ENCODE measurements at regions not wholly inside any gene's neighbourhood (a gene's known extent, or its start where the extent isn't known, plus 50 kb on each side); places are given as distances from the start of the nearest gene placed in this dataset.

DNA sequence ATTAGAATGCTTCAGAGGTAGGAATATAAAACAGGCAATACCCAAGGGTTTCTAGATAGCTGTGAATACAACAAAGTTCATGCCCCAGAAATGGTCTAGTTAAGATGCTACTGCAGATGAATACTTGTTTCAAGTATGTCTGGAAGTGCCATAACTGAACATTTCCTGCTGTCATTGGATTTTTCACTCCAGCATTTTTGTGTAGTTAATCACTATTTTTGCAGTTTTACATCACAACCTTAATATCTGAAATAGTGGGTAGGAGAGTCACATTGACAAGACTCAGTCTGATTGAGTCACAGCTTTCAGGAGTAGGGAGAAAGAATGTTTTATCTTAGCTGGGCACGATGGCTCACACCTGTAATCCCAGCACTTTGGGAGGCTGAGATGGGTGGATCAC is 126.4 kb upstream of the C1orf21 start (continued):
- TF ChIP-seq, protein P1, sequence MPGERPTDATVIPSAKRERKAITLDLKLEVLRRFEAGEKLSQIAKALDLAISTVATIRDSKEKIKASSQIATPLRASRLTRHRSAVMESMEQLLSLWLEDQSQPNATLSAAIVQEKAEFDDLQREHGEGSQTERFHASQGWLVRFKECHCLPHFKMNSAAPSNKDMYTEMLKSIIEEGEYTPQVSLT (CRISPR knock-in tag; IDR thresholded peaks at IDR 0.05; ENCODE audit: borderline replicate concordance, low read depth) = no peak
- no peak for TF ChIP-seq PCBP1 (IDR thresholded peaks at IDR 0.05; ENCODE audit: borderline replicate concordance, low read depth, low read length)
- no peak for TF ChIP-seq TSC22D2 (CRISPR knock-in tag; IDR thresholded peaks at IDR 0.05; ENCODE audit: borderline replicate concordance)
- TF ChIP-seq, protein P2, sequence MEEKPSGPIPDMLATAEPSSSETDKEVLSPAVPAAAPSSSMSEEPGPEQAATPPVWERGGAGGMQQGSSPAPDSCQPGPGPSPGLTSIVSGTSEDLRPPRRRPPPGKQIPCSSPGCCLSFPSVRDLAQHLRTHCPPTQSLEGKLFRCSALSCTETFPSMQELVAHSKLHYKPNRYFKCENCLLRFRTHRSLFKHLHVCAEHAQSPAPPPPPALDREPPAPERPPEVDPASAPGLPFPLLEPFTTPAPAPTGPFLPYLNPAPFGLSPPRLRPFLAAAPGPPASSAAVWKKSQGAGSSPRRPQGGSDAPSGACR (CRISPR knock-in tag; IDR thresholded peaks at IDR 0.05) = no peak
- TF ChIP-seq RARG (CRISPR knock-in tag; IDR thresholded peaks at IDR 0.05; ENCODE audit: low read depth) = no peak

DNA sequence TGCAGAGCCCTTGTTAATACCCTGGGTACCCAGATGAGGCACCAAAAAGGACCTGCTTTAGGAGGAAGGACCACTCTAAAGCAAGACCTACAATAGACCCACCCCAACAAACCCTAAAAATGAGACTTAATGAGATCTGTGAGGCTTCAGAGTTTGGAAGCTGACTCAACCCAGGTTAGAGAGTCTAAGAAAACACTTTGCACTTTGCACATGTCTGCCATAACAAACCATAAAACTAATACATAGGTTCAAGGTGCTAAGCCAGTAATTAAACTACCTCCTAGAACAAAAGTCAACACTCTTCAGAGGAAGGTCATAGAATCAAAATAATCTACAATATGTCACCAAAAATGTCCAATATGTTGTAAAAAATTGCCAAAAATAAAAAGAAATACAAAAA is 124.7 kb upstream of the C1orf21 start:
- no peaks in the 10 kb centered on the region for H3K4me1 ChIP-seq (ENCODE audit: insufficient read depth, low read length)
- CTCF ChIA-PET (ENCODE audit: low intra/inter-chr PET ratio, low total read pairs) = no interaction called here
- TF ChIP-seq ZNF124 (CRISPR knock-in tag; IDR thresholded peaks at IDR 0.05) (no peak), FOXK1 (CRISPR knock-in tag; IDR thresholded peaks at IDR 0.05; ENCODE audit: borderline replicate concordance, low read depth) (no peak), ZNF296 (CRISPR knock-in tag; conservative IDR thresholded peaks at IDR 0.05) (no peak), CCDC6 (CRISPR knock-in tag; IDR thresholded peaks at IDR 0.05) (no peak), TOE1 (CRISPR knock-in tag; IDR thresholded peaks at IDR 0.05) (no peak), HNF4G (IDR thresholded peaks at IDR 0.05; ENCODE audit: borderline replicate concordance, low read depth, low read length) (no peak), HNF4G (CRISPR knock-in tag; IDR thresholded peaks at IDR 0.05; ENCODE audit: borderline replicate concordance, low read depth) (no peak), ZNF180 (CRISPR knock-in tag; IDR thresholded peaks at IDR 0.05; ENCODE audit: borderline replicate concordance, low read depth) (no peak), SIX1 (CRISPR knock-in tag; IDR thresholded peaks at IDR 0.05; ENCODE audit: borderline replicate concordance) (no peak)
- TF ChIP-seq, protein P3, sequence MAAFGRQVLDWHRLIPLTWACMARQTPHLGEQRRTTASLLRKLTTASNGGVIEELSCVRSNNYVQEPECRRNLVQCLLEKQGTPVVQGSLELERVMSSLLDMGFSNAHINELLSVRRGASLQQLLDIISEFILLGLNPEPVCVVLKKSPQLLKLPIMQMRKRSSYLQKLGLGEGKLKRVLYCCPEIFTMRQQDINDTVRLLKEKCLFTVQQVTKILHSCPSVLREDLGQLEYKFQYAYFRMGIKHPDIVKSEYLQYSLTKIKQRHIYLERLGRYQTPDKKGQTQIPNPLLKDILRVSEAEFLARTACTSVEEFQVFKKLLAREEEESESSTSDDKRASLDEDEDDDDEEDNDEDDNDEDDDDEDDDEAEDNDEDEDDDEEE (CRISPR knock-in tag; IDR thresholded peaks at IDR 0.05) = no peak
- TF ChIP-seq, protein P4, sequence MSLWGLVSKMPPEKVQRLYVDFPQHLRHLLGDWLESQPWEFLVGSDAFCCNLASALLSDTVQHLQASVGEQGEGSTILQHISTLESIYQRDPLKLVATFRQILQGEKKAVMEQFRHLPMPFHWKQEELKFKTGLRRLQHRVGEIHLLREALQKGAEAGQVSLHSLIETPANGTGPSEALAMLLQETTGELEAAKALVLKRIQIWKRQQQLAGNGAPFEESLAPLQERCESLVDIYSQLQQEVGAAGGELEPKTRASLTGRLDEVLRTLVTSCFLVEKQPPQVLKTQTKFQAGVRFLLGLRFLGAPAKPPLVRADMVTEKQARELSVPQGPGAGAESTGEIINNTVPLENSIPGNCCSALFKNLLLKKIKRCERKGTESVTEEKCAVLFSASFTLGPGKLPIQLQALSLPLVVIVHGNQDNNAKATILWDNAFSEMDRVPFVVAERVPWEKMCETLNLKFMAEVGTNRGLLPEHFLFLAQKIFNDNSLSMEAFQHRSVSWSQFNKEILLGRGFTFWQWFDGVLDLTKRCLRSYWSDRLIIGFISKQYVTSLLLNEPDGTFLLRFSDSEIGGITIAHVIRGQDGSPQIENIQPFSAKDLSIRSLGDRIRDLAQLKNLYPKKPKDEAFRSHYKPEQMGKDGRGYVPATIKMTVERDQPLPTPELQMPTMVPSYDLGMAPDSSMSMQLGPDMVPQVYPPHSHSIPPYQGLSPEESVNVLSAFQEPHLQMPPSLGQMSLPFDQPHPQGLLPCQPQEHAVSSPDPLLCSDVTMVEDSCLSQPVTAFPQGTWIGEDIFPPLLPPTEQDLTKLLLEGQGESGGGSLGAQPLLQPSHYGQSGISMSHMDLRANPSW (CRISPR knock-in tag; IDR thresholded peaks at IDR 0.05; ENCODE audit: borderline replicate concordance) = no peak
- TF ChIP-seq, protein P5, sequence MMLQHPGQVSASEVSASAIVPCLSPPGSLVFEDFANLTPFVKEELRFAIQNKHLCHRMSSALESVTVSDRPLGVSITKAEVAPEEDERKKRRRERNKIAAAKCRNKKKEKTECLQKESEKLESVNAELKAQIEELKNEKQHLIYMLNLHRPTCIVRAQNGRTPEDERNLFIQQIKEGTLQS (CRISPR knock-in tag; IDR thresholded peaks at IDR 0.05) = no peak

More for the DNA sequence above, 124.7 kb upstream of the C1orf21 start:
- H3K27me3 ChIP-seq (ENCODE audit: control insufficient read depth in 1 of 2, insufficient read depth in 2 of 2, low read length in 2 of 2) = no peaks in the 10 kb centered on the region; a peak in 1 of 5 replicates
- H3K79me2 ChIP-seq (ENCODE audit: insufficient read depth, low read length) = no peaks in the 10 kb centered on the region
- H2AFZ ChIP-seq (ENCODE audit: low read length) = no peak overlapping the region
- no peak overlapping the region for H3K27ac ChIP-seq (ENCODE audit: extremely low read length, insufficient read depth, low read length)
- H3K4me3 ChIP-seq (replicated peaks in 1 of 3; ENCODE audit: insufficient read depth in 1 of 3, low read depth in 2 of 3, low read length in 3 of 3) = no peak overlapping the region
- H3K9ac ChIP-seq (ENCODE audit: insufficient read depth, low read depth, low read length) = no peak overlapping the region
- no peaks in the 10 kb centered on the region for H3K36me3 ChIP-seq (replicated peaks in 1 of 2; ENCODE audit: control insufficient read depth in 1 of 2, insufficient read depth in 2 of 2, low read length in 2 of 2)
- POLR2A ChIA-PET = no interaction called here
- H3K4me2 ChIP-seq (ENCODE audit: low read depth, low read length) = no peak overlapping the region
- DNase-seq (ENCODE audit: low spot score) (no peak), ATAC-seq (no peak), FAIRE-seq (no peak)
- intact Hi-C loops (cut with micrococcal nuclease; ENCODE audit: unreplicated experiment) (no loop called here), in situ Hi-C loops (cut with HindIII; ENCODE audit: extremely low pct_ligation_motif_present, low pct_unique_long_range_greater_than_20kb) (no loop called here)
- no peaks in the 10 kb centered on the region for H3K9me3 ChIP-seq (ENCODE audit: low read length)
- BruUV-seq (replicated peaks) = no TSS peak
- H4K20me1 ChIP-seq (ENCODE audit: insufficient read depth, low read length) = no peaks in the 10 kb centered on the region
